OCI-LY7 (cell line): ENCODE measurements at regions not wholly inside any gene's neighbourhood (a gene's known extent, or its start where the extent isn't known, plus 50 kb on each side); places are given as distances from the start of the nearest gene placed in this dataset.

Experiments used
- EZH2phosphoT487 ChIP-seq: fragments of 200-600 bp; sonication (generic); IDR thresholded peaks from 2 replicates; pipeline ENCODE4 v1.6.1; 2018; ENCODE audit warnings: low read depth, borderline replicate concordance, mild to moderate bottlenecking, mixed run types, antibody characterized with exemption, low read length, moderate library complexity, mixed read lengths
- TF ChIP-seq, protein P1 (sequence below): fragments of 200-600 bp; sonication (generic); conservative IDR thresholded peaks from 2 replicates; pipeline ENCODE4 v1.5.1; 2014; ENCODE audit warnings: mild to moderate bottlenecking, antibody characterized with exemption, low read length, moderate library complexity, mixed read lengths

DNA sequence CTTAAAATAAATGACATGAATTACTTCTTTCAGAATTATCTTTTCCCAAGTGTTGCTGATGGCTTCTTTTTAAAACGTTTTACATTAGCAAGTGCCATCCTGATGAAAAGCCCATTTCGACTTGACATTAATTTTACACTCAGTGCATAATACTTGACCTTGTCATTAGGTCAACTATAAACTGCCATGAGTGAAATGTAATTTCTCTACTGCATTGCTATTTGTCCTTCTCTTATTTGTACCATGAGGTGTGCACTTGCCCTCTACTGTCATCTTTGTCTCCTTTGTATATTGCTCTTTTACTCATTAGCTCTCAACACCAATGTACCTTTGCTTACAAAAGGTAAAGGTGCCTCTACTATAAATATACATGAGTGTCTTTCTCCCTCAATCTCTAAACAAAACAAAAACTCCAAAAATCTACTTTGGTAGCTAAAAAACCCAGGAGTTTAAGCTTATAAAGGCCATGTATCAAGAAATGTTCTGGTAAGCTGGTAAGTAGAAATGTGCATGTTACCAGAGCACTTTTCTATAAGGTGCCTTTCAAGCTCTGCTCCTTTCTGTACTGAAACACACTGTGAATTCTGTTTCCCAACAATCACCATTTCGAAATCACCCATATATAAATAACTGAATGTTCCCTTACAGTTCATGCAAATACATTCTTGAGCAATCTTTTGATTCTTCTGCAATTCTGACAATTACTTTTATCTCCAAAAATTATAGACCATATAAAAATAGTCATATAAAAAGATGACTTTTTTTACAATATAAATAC, 351.4 kb downstream of the SLITRK5 start:
- TF ChIP-seq, protein P1, sequence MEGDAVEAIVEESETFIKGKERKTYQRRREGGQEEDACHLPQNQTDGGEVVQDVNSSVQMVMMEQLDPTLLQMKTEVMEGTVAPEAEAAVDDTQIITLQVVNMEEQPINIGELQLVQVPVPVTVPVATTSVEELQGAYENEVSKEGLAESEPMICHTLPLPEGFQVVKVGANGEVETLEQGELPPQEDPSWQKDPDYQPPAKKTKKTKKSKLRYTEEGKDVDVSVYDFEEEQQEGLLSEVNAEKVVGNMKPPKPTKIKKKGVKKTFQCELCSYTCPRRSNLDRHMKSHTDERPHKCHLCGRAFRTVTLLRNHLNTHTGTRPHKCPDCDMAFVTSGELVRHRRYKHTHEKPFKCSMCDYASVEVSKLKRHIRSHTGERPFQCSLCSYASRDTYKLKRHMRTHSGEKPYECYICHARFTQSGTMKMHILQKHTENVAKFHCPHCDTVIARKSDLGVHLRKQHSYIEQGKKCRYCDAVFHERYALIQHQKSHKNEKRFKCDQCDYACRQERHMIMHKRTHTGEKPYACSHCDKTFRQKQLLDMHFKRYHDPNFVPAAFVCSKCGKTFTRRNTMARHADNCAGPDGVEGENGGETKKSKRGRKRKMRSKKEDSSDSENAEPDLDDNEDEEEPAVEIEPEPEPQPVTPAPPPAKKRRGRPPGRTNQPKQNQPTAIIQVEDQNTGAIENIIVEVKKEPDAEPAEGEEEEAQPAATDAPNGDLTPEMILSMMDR = no peak
- no peak for TF ChIP-seq EZH2phosphoT487
